H1 (cell line): ENCODE measurements at regions not wholly inside any gene's neighbourhood (a gene's known extent, or its start where the extent isn't known, plus 50 kb on each side); places are given as distances from the start of the nearest gene placed in this dataset.

Source experiments
- CTCF ChIA-PET: fragments of 300-600 bp; sonication (Branson Sonifier 250); formaldehyde crosslinking; loops from one replicate; lab custom pipeline; 2021; ENCODE audit not compliant: partially characterized antibody; lab: Charles Lee
- POLR2A ChIA-PET: fragments of 300-600 bp; sonication (Branson Sonifier 250); formaldehyde crosslinking; loops from one replicate; lab custom pipeline; 2021; ENCODE audit warnings: inconsistent platforms; ENCODE audit not compliant: partially characterized antibody; lab: Charles Lee
- DNase-seq, 2 experiments: peaks; one replicate each; pipeline versions ENCODE4 v3.0.0 to v3.0.0-alpha.2; 2010 to 2022; ENCODE audit warnings: low spot score in 2 of 2, low read depth in 1 of 2, mixed read lengths in 1 of 2
- FAIRE-seq: peaks from 2 replicates; lab custom pipeline; 2011; peaks lifted over from hg19 to GRCh38; lab: Jason Lieb, UNC
- H2AFZ ChIP-seq: 2 replicates; pipeline ENCODE4 v1.8.1; 2012; ENCODE audit warnings: low read length, inconsistent platforms
- H2AK5ac ChIP-seq: 2 replicates; pipeline ENCODE4 v1.6.1; 2013; ENCODE audit warnings: low read depth, low read length
- H2BK120ac ChIP-seq: replicated peaks from 2 replicates; pipeline ENCODE3; 2013; ENCODE audit warnings: low read depth, low read length, inconsistent platforms
- H2BK12ac ChIP-seq: 2 replicates; pipeline ENCODE4 v1.6.1; 2013; ENCODE audit warnings: low read depth, low read length
- H2BK15ac ChIP-seq: 2 replicates; pipeline ENCODE4 v1.6.1; 2013; ENCODE audit warnings: low read length
- H2BK20ac ChIP-seq: 2 replicates; pipeline ENCODE4 v1.6.1; 2013; ENCODE audit warnings: low read length
- H2BK5ac ChIP-seq: 2 replicates; pipeline ENCODE4 v1.6.1; 2013; ENCODE audit warnings: low read depth, low read length
- H3K14ac ChIP-seq: 2 replicates; pipeline ENCODE4 v1.6.1; 2013; ENCODE audit warnings: inconsistent platforms; ENCODE audit not compliant: insufficient read length
- H3K18ac ChIP-seq: 2 replicates; pipeline ENCODE4 v1.6.1; 2013; ENCODE audit warnings: low read length; ENCODE audit errors: extremely low read depth
- H3K23ac ChIP-seq: 2 replicates; pipeline ENCODE4 v1.6.1; 2013; ENCODE audit warnings: inconsistent platforms; ENCODE audit not compliant: insufficient read length
- H3K23me2 ChIP-seq: 2 replicates; pipeline ENCODE4 v1.6.1; 2013; ENCODE audit warnings: low read depth, low read length
- H3K27ac ChIP-seq: 2 replicates; pipeline ENCODE4 v1.6.1; 2011; ENCODE audit warnings: low read depth, low read length, inconsistent platforms
- H3K27me3 ChIP-seq, 4 experiments: replicated peaks in 1 of 4; 1 replicate in 1 of 4; 2 replicates in 3 of 4; pipeline versions ENCODE4 v1.6.1 to v1.8.1; 2011 to 2013; ENCODE audit warnings: low read length in 3 of 4, mild to moderate bottlenecking in 3 of 4, inconsistent platforms in 2 of 4, mixed read lengths in 2 of 4, moderate library complexity in 1 of 4; ENCODE audit not compliant: control insufficient read depth in 3 of 4, insufficient read depth in 3 of 4; ENCODE audit errors: extremely low read depth in 1 of 4
- H3K36me3 ChIP-seq, 4 experiments: 2 replicates each; pipeline versions ENCODE4 v1.6.1 to v1.8.1; 2011 to 2013; ENCODE audit warnings: mild to moderate bottlenecking in 4 of 4, low read length in 3 of 4, moderate library complexity in 2 of 4, control low read depth in 1 of 4, inconsistent platforms in 1 of 4; ENCODE audit not compliant: insufficient read depth in 4 of 4, control insufficient read depth in 2 of 4
- H3K4ac ChIP-seq: replicated peaks from 2 replicates; pipeline ENCODE3; 2013; ENCODE audit warnings: low read length, low read depth, mixed read lengths, inconsistent platforms; ENCODE audit not compliant: insufficient read length
- H3K4me1 ChIP-seq, 4 experiments: replicated peaks in 1 of 4; 1 replicate in 1 of 4; 2 replicates in 3 of 4; pipeline versions ENCODE4 v1.6.1 to v1.8.1; 2011 to 2013; ENCODE audit warnings: low read length in 3 of 4, inconsistent platforms in 2 of 4, mixed read lengths in 1 of 4; ENCODE audit not compliant: insufficient read depth in 4 of 4, control insufficient read depth in 3 of 4
- H3K4me2 ChIP-seq, 2 experiments: 2 replicates each; pipeline versions ENCODE4 v1.6.1 to v1.8.1; 2011 to 2013; ENCODE audit warnings: low read depth in 2 of 2, low read length in 2 of 2, control low read depth in 1 of 2, inconsistent platforms in 1 of 2, mild to moderate bottlenecking in 1 of 2; ENCODE audit not compliant: insufficient read depth in 1 of 2
- H3K4me3 ChIP-seq, 4 experiments: fragments of 200-600, 300-600 bp in 1 of 4; sonication (generic), shearing (Covaris generic), sonication (Bioruptor Twin) in 1 of 4; 2 replicates each; pipeline versions ENCODE4 v1.5.1 to v1.8.1; 2011 to 2016; ENCODE audit warnings: low read length in 4 of 4, low read depth in 3 of 4, control low read depth in 2 of 4, inconsistent platforms in 2 of 4, mild to moderate bottlenecking in 2 of 4, mixed read lengths in 1 of 4, moderate library complexity in 1 of 4; ENCODE audit not compliant: insufficient read depth in 2 of 4; ENCODE audit errors: extremely low read depth in 1 of 4
- H3K56ac ChIP-seq: replicated peaks from 2 replicates; pipeline ENCODE3; 2013; ENCODE audit warnings: low read depth, mild to moderate bottlenecking, mixed read lengths, low read length, inconsistent platforms; ENCODE audit not compliant: insufficient read length
- H3K79me1 ChIP-seq: 2 replicates; pipeline ENCODE4 v1.6.1; 2013; ENCODE audit warnings: low read depth, low read length, control low read depth
- H3K79me2 ChIP-seq, 2 experiments: 2 replicates each; pipeline versions ENCODE4 v1.6.1 to v1.8.1; 2012 to 2013; ENCODE audit warnings: low read length in 2 of 2, mild to moderate bottlenecking in 2 of 2, inconsistent platforms in 1 of 2; ENCODE audit not compliant: insufficient read depth in 2 of 2, control insufficient read depth in 1 of 2
- H3K9ac ChIP-seq, 4 experiments: replicated peaks in 1 of 4; 1 replicate in 1 of 4; 2 replicates in 3 of 4; pipeline versions ENCODE4 v1.6.1 to v1.8.1; 2011 to 2013; ENCODE audit warnings: low read depth in 3 of 4, low read length in 3 of 4, control low read depth in 2 of 4, mild to moderate bottlenecking in 2 of 4, moderate library complexity in 2 of 4, inconsistent platforms in 1 of 4; ENCODE audit errors: extremely low read depth in 1 of 4
- H3K9me3 ChIP-seq, 2 experiments: 2 replicates each; pipeline versions ENCODE4 v1.6.1 to v1.8.1; 2012 to 2013; ENCODE audit warnings: mild to moderate bottlenecking in 2 of 2, moderate library complexity in 2 of 2, control low read depth in 1 of 2, inconsistent platforms in 1 of 2, low read depth in 1 of 2, low read length in 1 of 2, mixed read lengths in 1 of 2; ENCODE audit not compliant: insufficient read depth in 2 of 2
- H4K20me1 ChIP-seq, 2 experiments: replicated peaks in 1 of 2; 2 replicates each; pipeline versions ENCODE3 to v1.8.1; 2011 to 2013; ENCODE audit warnings: inconsistent platforms in 2 of 2, low read length in 2 of 2, mild to moderate bottlenecking in 1 of 2; ENCODE audit not compliant: insufficient read depth in 2 of 2, control insufficient read depth in 1 of 2
- H4K5ac ChIP-seq: 2 replicates; pipeline ENCODE4 v1.6.1; 2013; ENCODE audit warnings: low read length, low read depth, mixed read lengths, inconsistent platforms; ENCODE audit not compliant: insufficient read length
- H4K8ac ChIP-seq: 2 replicates; pipeline ENCODE4 v1.8.0; 2013; ENCODE audit warnings: mild to moderate bottlenecking, moderate library complexity, low read length, inconsistent platforms; ENCODE audit not compliant: insufficient read depth; ENCODE audit errors: extremely low read depth
- H4K91ac ChIP-seq: replicated peaks from 2 replicates; pipeline ENCODE3; 2013; ENCODE audit warnings: low read length, mixed read lengths, inconsistent platforms; ENCODE audit not compliant: insufficient read length
- CBX5 ChIP-seq: fragments of 300-800, 300-1000 bp; sonication (generic); IDR thresholded peaks from 2 replicates; pipeline ENCODE4 v1.7.1; 2016; ENCODE audit warnings: antibody characterized with exemption, low read length, low read depth
- CEBPB ChIP-seq: IDR thresholded peaks from 2 replicates; pipeline ENCODE4 v1.6.1; 2012; ENCODE audit warnings: low read depth, low read length
- CREB1 ChIP-seq: IDR thresholded peaks from 2 replicates; pipeline ENCODE4 v1.6.1; 2012; ENCODE audit warnings: inconsistent platforms
- CTBP2 ChIP-seq: IDR thresholded peaks from 2 replicates; pipeline ENCODE4 v1.7.0; 2011; ENCODE audit warnings: borderline replicate concordance, mild to moderate bottlenecking, moderate library complexity, mixed read lengths, low read length; ENCODE audit not compliant: insufficient read depth, insufficient read length
- GTF2F1 ChIP-seq: IDR thresholded peaks from 2 replicates; pipeline ENCODE4 v1.6.1; 2012; ENCODE audit warnings: low read depth, low read length, improper control_type of control experiment, borderline replicate concordance
- HDAC6 ChIP-seq: IDR thresholded peaks from one replicate; pipeline ENCODE4 v1.7.1; 2012; ENCODE audit warnings: low read depth, mild to moderate bottlenecking, inconsistent platforms, low read length, moderate library complexity
- RAD21 ChIP-seq, 2 experiments: IDR thresholded peaks in 1 of 2; conservative IDR thresholded peaks in 1 of 2; 2 replicates each; pipeline ENCODE4 v1.6.1; 2011; ENCODE audit warnings: low read depth in 2 of 2, low read length in 2 of 2, improper control_type of control experiment in 1 of 2, inconsistent platforms in 1 of 2, mild to moderate bottlenecking in 1 of 2, moderate library complexity in 1 of 2
- RXRA ChIP-seq: IDR thresholded peaks from 2 replicates; pipeline ENCODE4 v1.6.1; 2011; ENCODE audit warnings: low read depth, mild to moderate bottlenecking, low read length, moderate library complexity; ENCODE audit not compliant: insufficient read depth
- SAP30 ChIP-seq: fragments of 300-600 bp; sonication (generic); IDR thresholded peaks from 2 replicates; pipeline ENCODE4 v1.7.1; 2012; ENCODE audit warnings: low read length, moderate library complexity, mild to moderate bottlenecking, inconsistent platforms; ENCODE audit not compliant: insufficient read depth, insufficient replicate concordance
- SIRT6 ChIP-seq: IDR thresholded peaks from one replicate; pipeline ENCODE4 v1.7.1; 2012; ENCODE audit warnings: low read length, inconsistent platforms
- SP4 ChIP-seq: IDR thresholded peaks from 2 replicates; pipeline ENCODE4 v1.6.1; 2012; ENCODE audit warnings: low read length, inconsistent platforms
- TF ChIP-seq, protein P1 (sequence below): IDR thresholded peaks from 2 replicates; pipeline ENCODE4 v1.6.1; 2012; ENCODE audit warnings: inconsistent platforms

GRCh38 chr1:34276606-34277005 lies 99.9 kb downstream of the C1orf94 start:
- CTCF ChIA-PET: no interaction called here
- Histone ChIP-seq H3K14ac (no peak overlapping the region), H3K4ac (no peak overlapping the region), H3K23ac (no peak overlapping the region), H3K56ac (no peak overlapping the region), H3K9ac (no peak overlapping the region), H4K8ac (no peak overlapping the region), H4K20me1 (no peaks in the 10 kb centered on the region), H3K23me2 (0 out of 2 replicates have a peak, but pooled peaks cover 3% of the 10 kb centered on the region), H2AK5ac (no peak overlapping the region), H3K4me2 (no peak overlapping the region), H2BK20ac (no peak overlapping the region), H3K79me1 (no peaks in the 10 kb centered on the region), H2BK15ac (no peak overlapping the region), H4K91ac (no peak overlapping the region), H2BK120ac (no peak overlapping the region), H3K27me3 (no peaks in the 10 kb centered on the region; a peak in 1 of 7 replicates), H3K4me1 (no peaks in the 10 kb centered on the region), H3K9me3 (no peaks in the 10 kb centered on the region), H3K27ac (no peak overlapping the region), H4K5ac (no peak overlapping the region), H3K79me2 (no peaks in the 10 kb centered on the region), H2BK5ac (no peak overlapping the region), H3K4me3 (no peak overlapping the region), H2BK12ac (no peak overlapping the region), H2AFZ (no peak overlapping the region), H3K36me3 (no peaks in the 10 kb centered on the region), H3K18ac (no peak overlapping the region)
- DNase-seq (no peak), FAIRE-seq (no peak)
- TF ChIP-seq CBX5 (no peak), CEBPB (no peak), HDAC6 (no peak), SIRT6 (no peak), RXRA (no peak), SAP30 (no peak), RAD21 (IDR thresholded peaks at IDR 0.05 in 1 of 2, conservative IDR thresholded peaks at IDR 0.05 in 1 of 2; ENCODE audit: low read depth in 2 of 2, low read length in 2 of 2) (no peak), CREB1 (no peak), SP4 (no peak), CTBP2 (no peak), GTF2F1 (no peak)
- TF ChIP-seq, protein P1, sequence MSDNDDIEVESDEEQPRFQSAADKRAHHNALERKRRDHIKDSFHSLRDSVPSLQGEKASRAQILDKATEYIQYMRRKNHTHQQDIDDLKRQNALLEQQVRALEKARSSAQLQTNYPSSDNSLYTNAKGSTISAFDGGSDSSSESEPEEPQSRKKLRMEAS: no peak
- POLR2A ChIA-PET: no interaction called here
